Mesenchymal stem cell (in vitro differentiated cells and primary cell): ENCODE measurements at regions not wholly inside any gene's neighbourhood (a gene's known extent, or its start where the extent isn't known, plus 50 kb on each side); places are given as distances from the start of the nearest gene placed in this dataset.

Experiments
- DNase-seq: peaks from one replicate; pipeline ENCODE4 v3.0.0-alpha.2; 2013
- H2AFZ ChIP-seq: one replicate; pipeline ENCODE4 v1.6.1; 2013; ENCODE audit warnings: low read depth, mild to moderate bottlenecking, control low read depth, inconsistent platforms, low read length, moderate library complexity
- H2AK5ac ChIP-seq: 2 replicates; pipeline ENCODE4 v1.6.1; 2013; ENCODE audit warnings: low read length, moderate library complexity, mild to moderate bottlenecking, inconsistent platforms; ENCODE audit not compliant: severe bottlenecking
- H2BK120ac ChIP-seq: one replicate; pipeline ENCODE4 v1.6.1; 2013; ENCODE audit warnings: low read depth, mild to moderate bottlenecking, inconsistent platforms, low read length, moderate library complexity
- H2BK12ac ChIP-seq, 2 experiments: one replicate each; pipeline ENCODE4 v1.6.1; 2013; ENCODE audit warnings: inconsistent platforms in 2 of 2, low read length in 2 of 2, mild to moderate bottlenecking in 2 of 2, moderate library complexity in 2 of 2, control low read depth in 1 of 2
- H2BK15ac ChIP-seq: one replicate; pipeline ENCODE4 v1.6.1; 2013; ENCODE audit warnings: mild to moderate bottlenecking, low read depth, inconsistent platforms; ENCODE audit not compliant: poor library complexity, severe bottlenecking
- H2BK5ac ChIP-seq: 2 replicates; pipeline ENCODE4 v1.6.1; 2013; ENCODE audit warnings: low read depth, mild to moderate bottlenecking, low read length, control low read depth, inconsistent platforms; ENCODE audit not compliant: poor library complexity, severe bottlenecking
- H3K14ac ChIP-seq, 2 experiments: one replicate each; pipeline ENCODE4 v1.6.1; 2013; ENCODE audit warnings: inconsistent platforms in 2 of 2, low read length in 2 of 2, control low read depth in 1 of 2, mild to moderate bottlenecking in 1 of 2, moderate library complexity in 1 of 2
- H3K18ac ChIP-seq, 2 experiments: one replicate each; pipeline ENCODE4 v1.6.1; 2013; ENCODE audit warnings: inconsistent platforms in 2 of 2, low read length in 2 of 2, control low read depth in 1 of 2, low read depth in 1 of 2, mild to moderate bottlenecking in 1 of 2
- H3K23ac ChIP-seq, 2 experiments: one replicate each; pipeline ENCODE4 v1.6.1; 2013; ENCODE audit warnings: inconsistent platforms in 2 of 2, low read length in 2 of 2, mild to moderate bottlenecking in 2 of 2, moderate library complexity in 2 of 2, control low read depth in 1 of 2
- H3K27ac ChIP-seq: 2 replicates; pipeline ENCODE4 v1.5.1; 2013; ENCODE audit warnings: mild to moderate bottlenecking, moderate library complexity, low read length, control low read depth, inconsistent platforms; ENCODE audit not compliant: poor library complexity, severe bottlenecking
- H3K27me3 ChIP-seq, 2 experiments: 2 replicates each; pipeline versions ENCODE4 v1.6.1 to v1.7.0; 2013; ENCODE audit warnings: low read length in 2 of 2, mild to moderate bottlenecking in 2 of 2, moderate library complexity in 2 of 2, control low read depth in 1 of 2, inconsistent platforms in 1 of 2; ENCODE audit not compliant: control insufficient read depth in 1 of 2, insufficient read depth in 1 of 2
- H3K36me3 ChIP-seq, 2 experiments: 2 replicates each; pipeline versions ENCODE4 v1.6.1 to v1.7.0; 2013; ENCODE audit warnings: low read length in 2 of 2, control low read depth in 1 of 2, inconsistent platforms in 1 of 2, low read depth in 1 of 2, mild to moderate bottlenecking in 1 of 2; ENCODE audit not compliant: insufficient read depth in 2 of 2, control insufficient read depth in 1 of 2
- H3K4ac ChIP-seq, 2 experiments: one replicate each; pipeline ENCODE4 v1.6.1; 2013; ENCODE audit warnings: inconsistent platforms in 2 of 2, low read length in 2 of 2, mild to moderate bottlenecking in 2 of 2, moderate library complexity in 2 of 2, control low read depth in 1 of 2, low read depth in 1 of 2
- H3K4me1 ChIP-seq: 2 replicates; pipeline ENCODE4 v1.6.1; 2013; ENCODE audit warnings: low read depth, low read length, control low read depth; ENCODE audit not compliant: control insufficient read depth, insufficient read depth
- H3K4me2 ChIP-seq: 2 replicates; pipeline ENCODE4 v1.6.1; 2013; ENCODE audit warnings: low read length, mild to moderate bottlenecking, inconsistent platforms; ENCODE audit not compliant: poor library complexity, severe bottlenecking
- H3K4me3 ChIP-seq, 2 experiments: 2 replicates each; pipeline versions ENCODE4 v1.5.1 to v1.7.0; 2013; ENCODE audit warnings: low read length in 2 of 2, mild to moderate bottlenecking in 2 of 2, control low read depth in 1 of 2, low read depth in 1 of 2; ENCODE audit not compliant: insufficient read depth in 1 of 2
- H3K79me1 ChIP-seq: replicated peaks from 2 replicates; pipeline ENCODE4 v1.6.1; 2013; ENCODE audit warnings: mild to moderate bottlenecking, control low read depth, low read length, inconsistent platforms; ENCODE audit not compliant: poor library complexity, severe bottlenecking
- H3K9ac ChIP-seq: 2 replicates; pipeline ENCODE4 v1.7.0; 2013; ENCODE audit warnings: mild to moderate bottlenecking, low read length, moderate library complexity
- H3K9me3 ChIP-seq: 2 replicates; pipeline ENCODE4 v1.7.0; 2013; ENCODE audit warnings: mild to moderate bottlenecking, low read length; ENCODE audit not compliant: control insufficient read depth
- H4K8ac ChIP-seq: one replicate; pipeline ENCODE4 v1.6.1; 2013; ENCODE audit warnings: inconsistent platforms, mild to moderate bottlenecking, low read length, moderate library complexity
- H4K91ac ChIP-seq: one replicate; pipeline ENCODE4 v1.6.1; 2013; ENCODE audit warnings: mild to moderate bottlenecking, low read length, inconsistent platforms
- WGBS: methylation state at CpG from one replicate; pipeline ENCODE4 v1.1.7; 2013; ENCODE audit warnings: mixed read lengths; 5-methylcytosine and 5-hydroxymethylcytosine counted together

DNA sequence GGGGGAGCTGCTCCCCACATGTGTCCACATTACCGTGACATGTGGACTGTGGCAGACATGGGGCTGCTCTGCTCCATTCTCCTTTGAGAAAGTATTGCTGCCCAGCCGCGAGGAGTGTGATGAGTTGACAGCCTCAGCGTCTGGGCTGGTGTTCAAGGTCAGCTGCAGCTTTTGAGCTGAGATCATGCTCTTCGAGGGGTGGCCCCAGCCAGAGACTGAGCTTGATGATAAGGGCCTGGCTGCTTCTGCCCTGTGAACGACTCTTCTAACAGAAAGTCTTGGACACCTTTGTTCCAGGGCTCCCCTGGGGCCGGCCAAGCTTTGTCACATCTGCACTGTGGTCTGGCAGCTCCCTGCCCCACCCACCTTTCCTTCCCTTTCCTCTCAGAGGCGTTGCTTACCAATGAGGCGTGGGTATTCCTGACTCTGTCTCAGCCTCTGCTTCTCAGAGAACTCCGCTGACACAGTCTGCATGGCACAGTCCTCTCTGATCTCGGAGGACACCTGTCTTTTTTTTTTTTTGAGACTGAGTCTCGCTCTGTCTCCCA is 86.6 kb downstream of the CHRD start:
- peaks cover 3% of the 10 kb centered on the region for H3K4me1 ChIP-seq
- H3K4me3 ChIP-seq, result no peak overlapping the region
- H3K9me3 ChIP-seq, result no peaks in the 10 kb centered on the region
- H2BK5ac ChIP-seq, result no peak overlapping the region
- H3K27ac ChIP-seq, result no peak overlapping the region
- H2AK5ac ChIP-seq, result no peak overlapping the region
- no peak overlapping the region for H3K18ac ChIP-seq
- no peak overlapping the region for H3K4ac ChIP-seq
- no peak overlapping the region for H2BK15ac ChIP-seq
- H2AFZ ChIP-seq, result no peak overlapping the region
- no peak overlapping the region for H2BK120ac ChIP-seq
- H3K27me3 ChIP-seq, result peaks cover 11 to 12% of the 10 kb centered on the region in 2 experiments
- no peak overlapping the region for H3K23ac ChIP-seq
- no peak overlapping the region for H4K8ac ChIP-seq
- no peak overlapping the region for H4K91ac ChIP-seq
- WGBS, result 66% methylated on average over 12 of the region's 12 CpGs
- H3K4me2 ChIP-seq, result no peak overlapping the region
- H3K79me1 ChIP-seq, result no peaks in the 10 kb centered on the region
- peak overlapping the region; percentile 41 for H3K9ac ChIP-seq
- H3K14ac ChIP-seq, result no peak overlapping the region
- no peak for DNase-seq
- H3K36me3 ChIP-seq, result no peaks in the 10 kb centered on the region
- no peak overlapping the region for H2BK12ac ChIP-seq

DNA sequence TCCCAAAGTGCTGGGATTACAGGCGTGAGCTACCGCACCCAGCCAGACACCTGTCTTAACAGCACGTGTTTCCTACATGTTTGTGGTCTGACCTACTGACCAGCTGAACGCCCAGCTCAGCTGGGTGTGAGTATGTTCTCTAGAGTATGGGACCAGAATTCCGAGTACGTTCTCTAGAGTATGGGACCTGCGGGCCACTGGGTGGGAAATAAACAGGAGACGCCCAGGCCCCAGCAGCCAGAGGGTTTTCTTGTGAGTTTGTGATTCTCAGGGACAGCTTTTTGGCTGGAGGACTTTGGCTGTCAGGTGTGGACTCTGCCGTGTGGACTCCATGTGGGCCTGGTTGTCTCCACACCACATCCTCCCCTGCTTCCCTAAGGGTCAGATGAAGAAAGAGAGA is 87.3 kb downstream of the CHRD start:
- Histone ChIP-seq H4K91ac (no peak overlapping the region), H3K4me2 (no peak overlapping the region), H2BK15ac (no peak overlapping the region), H2BK12ac (no peak overlapping the region), H3K27me3 (peaks cover 11 to 14% of the 10 kb centered on the region in 2 experiments), H2AK5ac (no peak overlapping the region), H2BK5ac (no peak overlapping the region), H2BK120ac (no peak overlapping the region), H3K79me1 (no peaks in the 10 kb centered on the region), H3K9ac (no peak overlapping the region), H4K8ac (no peak overlapping the region), H3K4me3 (no peak overlapping the region), H3K18ac (no peak overlapping the region), H3K27ac (no peak overlapping the region), H3K23ac (no peak overlapping the region), H3K14ac (no peak overlapping the region), H3K4me1 (peaks cover 3% of the 10 kb centered on the region), H3K9me3 (no peaks in the 10 kb centered on the region), H2AFZ (no peak overlapping the region), H3K36me3 (no peaks in the 10 kb centered on the region), H3K4ac (no peak overlapping the region)
- 79% methylated on average over 8 of the region's 9 CpGs for WGBS
- DNase-seq, result no peak

DNA sequence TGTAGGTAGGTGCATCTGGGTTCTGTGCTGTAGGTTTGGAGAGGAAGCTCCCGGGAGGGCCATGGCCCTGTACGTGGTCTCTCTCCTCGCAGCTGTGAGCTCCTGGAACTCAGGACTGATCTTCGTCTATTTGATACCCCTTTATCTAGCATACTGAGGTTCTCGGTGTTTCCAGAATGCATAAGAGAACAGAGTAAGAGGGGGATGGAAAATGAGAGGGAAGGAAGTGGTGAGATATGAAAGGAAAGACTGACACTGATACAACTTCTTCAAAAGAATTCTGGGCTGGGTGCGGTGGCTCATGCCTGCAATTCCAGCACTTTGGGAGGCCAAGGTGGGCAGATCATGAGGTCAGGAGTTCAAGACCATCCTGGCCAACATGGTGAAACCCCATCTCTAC is 90.7 kb downstream of the CHRD start:
- Histone ChIP-seq H2BK15ac (no peak overlapping the region), H3K27ac (no peak overlapping the region), H4K91ac (no peak overlapping the region), H3K4me2 (no peak overlapping the region), H3K9ac (no peak overlapping the region), H2BK5ac (no peak overlapping the region), H3K36me3 (no peaks in the 10 kb centered on the region), H3K4me1 (peaks cover 3% of the 10 kb centered on the region), H2BK120ac (no peak overlapping the region), H3K4me3 (no peak overlapping the region), H3K27me3 (peaks cover 22 to 29% of the 10 kb centered on the region in 2 experiments), H2AK5ac (no peak overlapping the region), H4K8ac (no peak overlapping the region), H3K23ac (no peak overlapping the region), H3K4ac (no peak overlapping the region), H3K18ac (no peak overlapping the region), H2BK12ac (no peak overlapping the region), H3K79me1 (no peaks in the 10 kb centered on the region), H3K9me3 (no peaks in the 10 kb centered on the region), H3K14ac (no peak overlapping the region), H2AFZ (no peak overlapping the region)
- no peak for DNase-seq
- WGBS, result 82% methylated on average over 5 of the region's 6 CpGs

DNA sequence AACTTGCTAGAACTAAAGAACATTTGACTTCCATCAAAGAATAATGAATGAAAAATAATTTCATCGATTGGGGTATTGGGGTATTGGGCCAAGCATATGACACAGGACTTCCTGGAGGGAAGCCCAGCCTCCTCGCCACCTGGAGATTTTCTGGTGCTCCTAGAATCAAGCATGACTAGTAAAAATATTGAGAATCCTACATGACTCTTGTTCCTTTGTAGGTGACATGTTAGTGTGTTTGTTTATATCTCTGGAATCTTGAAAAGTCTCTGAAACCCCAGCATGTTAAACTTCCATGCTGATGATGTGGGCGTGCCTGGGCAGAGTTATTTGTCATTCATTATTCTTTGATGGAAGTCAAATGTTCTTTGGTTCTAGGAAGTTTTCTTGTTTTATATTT is 90.1 kb upstream of the EPHB3 start:
- no peak overlapping the region for H3K14ac ChIP-seq
- H2AFZ ChIP-seq, result no peak overlapping the region
- H3K9ac ChIP-seq, result no peak overlapping the region
- no peaks in the 10 kb centered on the region for H3K79me1 ChIP-seq
- H3K4me3 ChIP-seq, result no peak overlapping the region
- no peak overlapping the region for H4K8ac ChIP-seq
- H3K4me1 ChIP-seq, result peaks cover 3% of the 10 kb centered on the region
- H3K36me3 ChIP-seq, result no peaks in the 10 kb centered on the region
- H3K27ac ChIP-seq, result no peak overlapping the region
- H2BK12ac ChIP-seq, result no peak overlapping the region
- no peak overlapping the region for H3K4me2 ChIP-seq
- H4K91ac ChIP-seq, result no peak overlapping the region
- no peak overlapping the region for H3K23ac ChIP-seq
- peaks cover 22 to 36% of the 10 kb centered on the region in 2 experiments for H3K27me3 ChIP-seq
- no peak overlapping the region for H3K18ac ChIP-seq
- WGBS, result 82% methylated on average over 3 of the region's 3 CpGs
- no peak overlapping the region for H2BK15ac ChIP-seq
- no peak overlapping the region for H3K4ac ChIP-seq
- no peak overlapping the region for H2AK5ac ChIP-seq
- no peak overlapping the region for H2BK120ac ChIP-seq
- no peak overlapping the region for H2BK5ac ChIP-seq
- no peaks in the 10 kb centered on the region for H3K9me3 ChIP-seq
- DNase-seq, result no peak
